GM06990 (cell line): ENCODE measurements at regions not wholly inside any gene's neighbourhood (a gene's known extent, or its start where the extent isn't known, plus 50 kb on each side); places are given as distances from the start of the nearest gene placed in this dataset.
A peak's percentile ranks its signal among the peaks of the same experiment; 100 is the strongest.

ENCODE experiments used
- DNase-seq: peaks from one replicate; pipeline ENCODE4 v3.0.0-alpha.2; 2011; ENCODE audit not compliant: insufficient read length; ENCODE audit errors: extremely low read depth
- H3K27me3 ChIP-seq: replicated peaks from 2 replicates; pipeline ENCODE4 v1.6.0; 2011; ENCODE audit warnings: low read length; ENCODE audit not compliant: control insufficient read depth, insufficient read depth
- H3K36me3 ChIP-seq: 2 replicates; pipeline ENCODE4 v1.5.1; 2011; ENCODE audit warnings: low read length; ENCODE audit not compliant: control insufficient read depth, insufficient read depth
- H3K4me3 ChIP-seq: replicated peaks from 2 replicates; pipeline ENCODE4 v1.5.1; 2011; ENCODE audit warnings: low read depth, mild to moderate bottlenecking, control low read depth, low read length
- TF ChIP-seq, protein P1 (sequence below): IDR thresholded peaks from 2 replicates; pipeline ENCODE4 v1.5.1; 2011; ENCODE audit warnings: low read length, control low read depth, mild to moderate bottlenecking, inconsistent platforms; ENCODE audit not compliant: insufficient read depth, poor library complexity, severe bottlenecking

DNA sequence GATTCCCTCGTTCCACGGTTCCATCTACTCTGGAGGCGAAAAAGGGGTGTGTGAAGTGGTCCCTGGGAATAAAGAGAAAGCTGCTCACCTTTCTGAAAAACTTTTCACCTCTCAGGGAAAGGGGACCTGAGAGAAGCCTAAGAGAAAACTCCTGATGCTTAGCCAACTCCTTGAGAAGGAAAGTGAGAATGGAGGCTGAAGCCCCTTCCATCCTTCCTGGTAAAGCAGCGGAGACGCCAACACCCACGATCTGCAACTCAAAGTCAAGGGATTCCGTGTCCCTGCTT is 110.0 kb downstream of the ARF6 start:
- TF ChIP-seq, protein P1, sequence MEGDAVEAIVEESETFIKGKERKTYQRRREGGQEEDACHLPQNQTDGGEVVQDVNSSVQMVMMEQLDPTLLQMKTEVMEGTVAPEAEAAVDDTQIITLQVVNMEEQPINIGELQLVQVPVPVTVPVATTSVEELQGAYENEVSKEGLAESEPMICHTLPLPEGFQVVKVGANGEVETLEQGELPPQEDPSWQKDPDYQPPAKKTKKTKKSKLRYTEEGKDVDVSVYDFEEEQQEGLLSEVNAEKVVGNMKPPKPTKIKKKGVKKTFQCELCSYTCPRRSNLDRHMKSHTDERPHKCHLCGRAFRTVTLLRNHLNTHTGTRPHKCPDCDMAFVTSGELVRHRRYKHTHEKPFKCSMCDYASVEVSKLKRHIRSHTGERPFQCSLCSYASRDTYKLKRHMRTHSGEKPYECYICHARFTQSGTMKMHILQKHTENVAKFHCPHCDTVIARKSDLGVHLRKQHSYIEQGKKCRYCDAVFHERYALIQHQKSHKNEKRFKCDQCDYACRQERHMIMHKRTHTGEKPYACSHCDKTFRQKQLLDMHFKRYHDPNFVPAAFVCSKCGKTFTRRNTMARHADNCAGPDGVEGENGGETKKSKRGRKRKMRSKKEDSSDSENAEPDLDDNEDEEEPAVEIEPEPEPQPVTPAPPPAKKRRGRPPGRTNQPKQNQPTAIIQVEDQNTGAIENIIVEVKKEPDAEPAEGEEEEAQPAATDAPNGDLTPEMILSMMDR, result no peak
- no peaks in the 10 kb centered on the region for H3K27me3 ChIP-seq
- DNase-seq, result no peak

GRCh38 chr14:50003213-50004021 is 110.5 kb downstream of the ARF6 start:
- Histone ChIP-seq H3K36me3 (no peaks in the 10 kb centered on the region), H3K4me3 (peak overlapping the region; percentile 64), H3K27me3 (no peaks in the 10 kb centered on the region)
- TF ChIP-seq, protein P1, result peak; percentile 29
- peak; percentile 92 for DNase-seq

More for the DNA sequence above, 110.0 kb downstream of the ARF6 start:
- H3K4me3 ChIP-seq, result peak overlapping the region; percentile 64
- no peaks in the 10 kb centered on the region for H3K36me3 ChIP-seq

DNA sequence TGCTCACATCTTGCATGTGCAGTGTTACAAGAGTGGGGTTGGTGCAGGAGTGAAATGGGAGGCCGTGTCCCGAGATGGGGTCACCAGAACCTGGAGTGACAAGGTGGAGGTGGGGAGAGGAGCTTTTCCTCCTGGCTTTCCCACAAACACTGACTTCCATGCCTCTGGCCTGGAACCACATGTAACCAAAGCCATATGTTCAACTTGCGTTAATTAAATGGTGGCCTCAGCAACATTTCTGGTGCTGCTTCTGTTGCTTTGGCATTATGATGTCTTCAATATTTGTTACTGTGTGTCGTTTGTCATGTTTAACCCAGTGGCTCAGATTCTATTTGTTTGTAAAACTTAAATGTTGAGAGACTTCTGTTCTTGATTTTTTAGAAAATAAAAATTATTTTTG is 110.2 kb downstream of the VCPKMT start:
- TF ChIP-seq, protein P1, result no peak
- no peaks in the 10 kb centered on the region for H3K27me3 ChIP-seq
- H3K4me3 ChIP-seq, result no peak overlapping the region
- no peak for DNase-seq
- H3K36me3 ChIP-seq, result no peaks in the 10 kb centered on the region

GRCh38 chr14:50007123-50007903 is 109.1 kb downstream of the VCPKMT start:
- Histone ChIP-seq H3K36me3 (no peaks in the 10 kb centered on the region), H3K27me3 (no peaks in the 10 kb centered on the region), H3K4me3 (no peak overlapping the region)
- DNase-seq, result no peak
- TF ChIP-seq, protein P1, result no peak

DNA sequence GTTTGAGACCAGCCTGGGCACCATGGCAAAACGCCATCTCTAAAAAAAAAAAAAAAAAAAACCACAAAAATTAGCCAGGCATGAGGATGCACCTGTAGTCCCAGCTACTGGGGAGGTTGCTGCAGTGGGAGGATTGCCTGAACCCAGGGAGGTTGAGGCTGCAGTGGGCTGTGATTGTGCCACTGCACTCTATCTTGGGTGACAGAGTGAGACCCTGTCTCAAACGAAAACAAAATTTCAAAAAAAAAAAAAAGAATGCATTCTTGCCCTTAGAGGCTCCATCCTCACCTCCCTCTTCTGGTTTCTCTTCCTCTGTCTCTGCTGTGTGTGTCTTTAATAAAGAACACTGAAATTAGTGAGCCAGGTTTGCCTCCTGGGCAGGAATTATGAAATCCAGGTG is 107.8 kb downstream of the VCPKMT start:
- DNase-seq, result no peak
- Histone ChIP-seq H3K4me3 (no peak overlapping the region), H3K27me3 (no peaks in the 10 kb centered on the region), H3K36me3 (no peaks in the 10 kb centered on the region)
- TF ChIP-seq, protein P1, result no peak
